Spleen (tissue), 11 donors: ENCODE measurements at regions not wholly inside any gene's neighbourhood (a gene's known extent, or its start where the extent isn't known, plus 50 kb on each side); places are given as distances from the start of the nearest gene placed in this dataset.

Experiments
- DNase-seq: peaks from one replicate; pipeline ENCODE4 v3.0.0-alpha.2; 2020
- H3K27ac ChIP-seq, 8 donors: fragments of 200-600 bp; sonication (generic) in 7 of 8; 1 replicate in 4 of 8; 2 replicates in 4 of 8; pipeline versions ENCODE4 v1.5.0 to v1.8.0; 2016 to 2021; ENCODE audit warnings: inconsistent platforms in 4 of 8, mild to moderate bottlenecking in 4 of 8, moderate library complexity in 1 of 8
- H3K27me3 ChIP-seq, 7 donors: fragments of 200-600 bp; sonication (generic) in 6 of 7; replicated peaks in 1 of 7; 1 replicate in 4 of 7; 2 replicates in 3 of 7; pipeline versions ENCODE4 v1.5.0 to v1.8.0; 2016 to 2021; ENCODE audit warnings: inconsistent platforms in 3 of 7, mild to moderate bottlenecking in 1 of 7
- H3K36me3 ChIP-seq, 6 donors: fragments of 200-600 bp; sonication (generic) in 5 of 6; 1 replicate in 4 of 6; 2 replicates in 2 of 6; pipeline versions ENCODE4 v1.5.0 to v1.8.0; 2016 to 2021; ENCODE audit warnings: inconsistent platforms in 2 of 6
- H3K4me1 ChIP-seq, 6 donors: fragments of 200-600 bp; sonication (generic) in 5 of 6; 1 replicate in 3 of 6; 2 replicates in 3 of 6; pipeline versions ENCODE4 v1.5.0 to v1.8.0; 2016 to 2021; ENCODE audit warnings: inconsistent platforms in 3 of 6
- H3K4me3 ChIP-seq, 8 donors: fragments of 200-600 bp; sonication (generic) in 7 of 8; 1 replicate in 4 of 8; 2 replicates in 4 of 8; pipeline versions ENCODE4 v1.5.0 to v1.8.0; 2016 to 2021; ENCODE audit warnings: inconsistent platforms in 4 of 8, mild to moderate bottlenecking in 4 of 8, moderate library complexity in 2 of 8
- H3K9me3 ChIP-seq, 8 donors: fragments of 200-600 bp; sonication (generic) in 7 of 8; 1 replicate in 4 of 8; 2 replicates in 4 of 8; pipeline versions ENCODE4 v1.5.0 to v1.8.0; 2016 to 2021; ENCODE audit warnings: inconsistent platforms in 4 of 8
- CTCF ChIP-seq, 11 experiments: fragments of 200-600 bp in 7 of 11; fragments of 450-650 bp in 4 of 11; sonication (generic) in 4 of 11; IDR thresholded peaks in 8 of 11; conservative IDR thresholded peaks in 3 of 11; 1 replicate in 7 of 11; 2 replicates in 4 of 11; pipeline versions ENCODE4 v1.4.0 to v1.8.0; 2016 to 2021; ENCODE audit warnings: antibody characterized with exemption in 11 of 11, inconsistent platforms in 4 of 11, mild to moderate bottlenecking in 1 of 11
- POLR2A ChIP-seq, 3 donors: fragments of 450-650 bp; IDR thresholded peaks; one replicate each; pipeline ENCODE4 v1.5.1; 2017; ENCODE audit warnings: antibody characterized with exemption in 3 of 3, mild to moderate bottlenecking in 1 of 3
- POLR2AphosphoS5 ChIP-seq, 3 donors: sonication (generic); formaldehyde crosslinking; IDR thresholded peaks; one replicate each; pipeline ENCODE4 v1.5.1; 2017; ENCODE audit warnings: antibody characterized with exemption in 3 of 3
- WGBS, 5 donors: extraction: QIAGEN DNeasy Blood & Tissue Kit in 3 of 5; methylation state at CpG; one replicate each; pipeline versions ENCODE4 v1.1.5 to v1.1.7; 2013 to 2018; 5-methylcytosine and 5-hydroxymethylcytosine counted together
- intact Hi-C: fragments of 100-400 bp; cut with DNase I; formaldehyde crosslinking; loops from one replicate; pipeline ENCODE4 v1.15.0; 2023; ENCODE audit warnings: low total_unique reads
- donor health status: healthy with polysubstance abuse.
- donor health status: DM: no; HTN: no; CAD: no; lungs with moderate emphysema.
- donor health status: DM: no; HTN: no; CAD: no.
- donor health status: Bipolar disorder and iron deficiency.
- donor health status: healthy.
- donor health status: DM: no; HTN: no; CAD: no.
- donor health status: DM: yes; HTN: yes; CAD: no.

GRCh38 chr4:129707949-129708348 is 612.0 kb downstream of the C4orf33 start:
- intact Hi-C loops = no loop called here
- Histone ChIP-seq H3K4me1 (no peaks in the 10 kb centered on the region), H3K9me3 (peaks cover 0 to 6% (median 0%) of the 10 kb centered on the region in 8 donors), H3K27me3 (no peaks in the 10 kb centered on the region), H3K27ac (no peak overlapping the region), H3K4me3 (no peak overlapping the region), H3K36me3 (no peaks in the 10 kb centered on the region)
- TF ChIP-seq CTCF (IDR thresholded peaks at IDR 0.05 in 8 of 11, conservative IDR thresholded peaks at IDR 0.05 in 3 of 11) (no peak), POLR2AphosphoS5 (IDR thresholded peaks at IDR 0.05) (no peak), POLR2A (IDR thresholded peaks at IDR 0.05) (no peak)
- DNase-seq = no peak

- intact Hi-C loops = no loop called here
- Histone ChIP-seq H3K27me3 (no peaks in the 10 kb centered on the region), H3K9me3 (peaks cover 0 to 6% (median 0%) of the 10 kb centered on the region in 8 donors), H3K4me1 (no peaks in the 10 kb centered on the region), H3K27ac (no peak overlapping the region), H3K36me3 (no peaks in the 10 kb centered on the region), H3K4me3 (no peak overlapping the region)
- TF ChIP-seq POLR2AphosphoS5 (IDR thresholded peaks at IDR 0.05) (no peak), POLR2A (IDR thresholded peaks at IDR 0.05) (no peak), CTCF (IDR thresholded peaks at IDR 0.05 in 8 of 11, conservative IDR thresholded peaks at IDR 0.05 in 3 of 11) (no peak)
- WGBS, 5 donors = 77 to 85% (median 82%) methylated on average over 4 of the region's 4 CpGs
- DNase-seq = no peak
Measured at GRCh38 chr4:129708784-129709183, 612.8 kb downstream of the C4orf33 start.

- Histone ChIP-seq H3K27ac (no peak overlapping the region), H3K9me3 (no peaks in the 10 kb centered on the region), H3K4me3 (no peak overlapping the region), H3K36me3 (no peaks in the 10 kb centered on the region), H3K4me1 (no peaks in the 10 kb centered on the region), H3K27me3 (no peaks in the 10 kb centered on the region)
- no peak for TF ChIP-seq POLR2AphosphoS5 (IDR thresholded peaks at IDR 0.05)
- no peak for TF ChIP-seq POLR2A (IDR thresholded peaks at IDR 0.05)
- TF ChIP-seq CTCF (IDR thresholded peaks at IDR 0.05 in 8 of 11, conservative IDR thresholded peaks at IDR 0.05 in 3 of 11) = no peak
- intact Hi-C loops = no loop called here
- DNase-seq = no peak
- 72 to 83% (median 74%) methylated on average over 1 of the region's 1 CpG for WGBS, 5 donors
Measured at GRCh38 chr4:129738175-129738574, 642.2 kb downstream of the C4orf33 start.

- WGBS, 5 donors = 57 to 71% (median 68%) methylated on average over 2 of the region's 2 CpGs
- no peaks in the 10 kb centered on the region for H3K36me3 ChIP-seq
- H3K4me1 ChIP-seq = no peaks in the 10 kb centered on the region
- intact Hi-C loops = no loop called here
- no peak for TF ChIP-seq CTCF (IDR thresholded peaks at IDR 0.05 in 8 of 11, conservative IDR thresholded peaks at IDR 0.05 in 3 of 11)
- no peak for TF ChIP-seq POLR2AphosphoS5 (IDR thresholded peaks at IDR 0.05)
- TF ChIP-seq POLR2A (IDR thresholded peaks at IDR 0.05) = no peak
- H3K27ac ChIP-seq = no peak overlapping the region
- H3K27me3 ChIP-seq = no peaks in the 10 kb centered on the region
- DNase-seq = no peak
- no peaks in the 10 kb centered on the region for H3K9me3 ChIP-seq
- H3K4me3 ChIP-seq = no peak overlapping the region
Measured at GRCh38 chr4:129747756-129748155, 651.8 kb downstream of the C4orf33 start.
